K562 (cell line): ENCODE measurements at regions not wholly inside any gene's neighbourhood (a gene's known extent, or its start where the extent isn't known, plus 50 kb on each side); places are given as distances from the start of the nearest gene placed in this dataset.
A peak's percentile ranks its signal among the peaks of the same experiment; 100 is the strongest.

Experiments used
- CBFA2T3 ChIP-seq: fragments of 450-650 bp; IDR thresholded peaks from 2 replicates; pipeline ENCODE4 v1.6.1; 2017
- CREBBP ChIP-seq: IDR thresholded peaks from one replicate; pipeline ENCODE4 v1.6.1; 2012; ENCODE audit warnings: low read depth, mild to moderate bottlenecking, control low read depth, inconsistent platforms, low read length
- DDX20 ChIP-seq: fragments of 450-650 bp; IDR thresholded peaks from 2 replicates; pipeline ENCODE4 v1.6.1; 2016; ENCODE audit warnings: missing genetic modification characterization, low read depth, mild to moderate bottlenecking, missing compliant biosample characterization, moderate library complexity
- ESRRA ChIP-seq: fragments of 450-650 bp; IDR thresholded peaks from 2 replicates; pipeline ENCODE4 v1.6.1; 2014; ENCODE audit warnings: low read depth, mild to moderate bottlenecking, moderate library complexity, borderline replicate concordance
- ETS2 ChIP-seq: IDR thresholded peaks from 2 replicates; pipeline ENCODE4 v1.6.1; 2016; ENCODE audit warnings: borderline replicate concordance, missing genetic modification characterization, mild to moderate bottlenecking, moderate library complexity, missing compliant biosample characterization; ENCODE audit not compliant: poor library complexity, severe bottlenecking
- HINFP ChIP-seq: fragments of 450-650 bp; conservative IDR thresholded peaks from 2 replicates; pipeline ENCODE4 v1.6.1; 2016; ENCODE audit warnings: missing genetic modification characterization, low read depth, mild to moderate bottlenecking, control low read depth, missing compliant biosample characterization
- HNRNPH1 ChIP-seq: fragments of 200-400 bp; formaldehyde crosslinking; optimal IDR thresholded peaks from 2 replicates; pipeline ENCODE3; 2017; ENCODE audit warnings: low read depth, mild to moderate bottlenecking, low read length, moderate library complexity
- HNRNPLL ChIP-seq: fragments of 200-400 bp; formaldehyde crosslinking; IDR thresholded peaks from 2 replicates; pipeline ENCODE4 v1.6.1; 2017; ENCODE audit warnings: low read length, low read depth, mild to moderate bottlenecking; ENCODE audit not compliant: poor library complexity, severe bottlenecking
- LEF1 ChIP-seq: fragments of 450-650 bp; IDR thresholded peaks from 2 replicates; pipeline ENCODE4 v1.6.1; 2016; ENCODE audit warnings: mild to moderate bottlenecking
- MLLT1 ChIP-seq, 2 experiments: fragments of 450-650 bp; IDR thresholded peaks; 2 replicates each; pipeline ENCODE4 v1.6.1; 2016
- MTF1 ChIP-seq: fragments of 250-450 bp; sonication (Bioruptor Pico); IDR thresholded peaks from 2 replicates; pipeline ENCODE4 v1.9.0; 2021; ENCODE audit warnings: moderate library complexity, mild to moderate bottlenecking, inconsistent platforms, borderline replicate concordance
- NFATC3 ChIP-seq: fragments of 450-650 bp; IDR thresholded peaks from 2 replicates; pipeline ENCODE4 v1.6.1; 2017; ENCODE audit warnings: mild to moderate bottlenecking
- RCOR1 ChIP-seq, 2 experiments: IDR thresholded peaks; 2 replicates each; pipeline ENCODE4 v1.6.1; 2012; ENCODE audit warnings: low read depth in 2 of 2, low read length in 2 of 2, borderline replicate concordance in 1 of 2, improper control_type of control experiment in 1 of 2
- SAFB2 ChIP-seq: fragments of 200-400 bp; formaldehyde crosslinking; IDR thresholded peaks from 2 replicates; pipeline ENCODE4 v1.6.1; 2018; ENCODE audit warnings: borderline replicate concordance, low read length, low read depth, moderate library complexity; ENCODE audit not compliant: severe bottlenecking
- ZBTB5 ChIP-seq: fragments of 450-650 bp; IDR thresholded peaks from 2 replicates; pipeline ENCODE4 v1.6.1; 2017; ENCODE audit warnings: antibody characterized with exemption
- ZFP36 ChIP-seq: fragments of 150-350 bp; IDR thresholded peaks from 2 replicates; pipeline ENCODE4 v1.6.1; 2018; ENCODE audit warnings: low read length, low read depth; ENCODE audit not compliant: partially characterized antibody
- ZNF583 ChIP-seq: fragments of 250-450 bp; sonication (Bioruptor Pico); IDR thresholded peaks from 2 replicates; pipeline ENCODE4 v1.4.0; 2020
- TF ChIP-seq, protein P1 (sequence below), 2 experiments: fragments of 450-650 bp in 1 of 2; sonication (generic) in 1 of 2; formaldehyde crosslinking; conservative IDR thresholded peaks; 2 replicates each; pipeline versions ENCODE4 v1.4.0 to v1.8.1; 2020 to 2022; ENCODE audit warnings: mild to moderate bottlenecking in 1 of 2, missing genetic modification reagents in 1 of 2
- TF ChIP-seq, protein P2 (sequence below): sonication (generic); formaldehyde crosslinking; IDR thresholded peaks from 2 replicates; pipeline ENCODE4 v1.8.0; 2023; ENCODE audit warnings: mild to moderate bottlenecking, missing genetic modification reagents

- TF ChIP-seq HNRNPLL (no peak), RCOR1 (IDR thresholded peaks at IDR 0.05; ENCODE audit: borderline replicate concordance in 1 of 2, low read depth in 2 of 2, low read length in 2 of 2) (peak in 1 of 2 experiments; percentile 75; a peak in 2 of 4 replicates), HINFP (tag) (no peak), LEF1 (no peak), MTF1 (CRISPR knock-in tag) (no peak), ZBTB5 (no peak), CREBBP (no peak), ZFP36 (no peak), ETS2 (tag) (no peak), SAFB2 (no peak), CBFA2T3 (no peak), NFATC3 (peak; percentile 78; the same call in 1 of the 2 replicates), DDX20 (no peak), MLLT1 (IDR thresholded peaks at IDR 0.05) (0 out of 4 replicates have a peak, but pooled peaks of 1 of the 2 experiments have one; percentile 30), ZNF583 (CRISPR knock-in tag) (no peak), HNRNPH1 (no peak), ESRRA (peak; percentile 72; the same call in 1 of the 2 replicates)
- TF ChIP-seq, protein P1, sequence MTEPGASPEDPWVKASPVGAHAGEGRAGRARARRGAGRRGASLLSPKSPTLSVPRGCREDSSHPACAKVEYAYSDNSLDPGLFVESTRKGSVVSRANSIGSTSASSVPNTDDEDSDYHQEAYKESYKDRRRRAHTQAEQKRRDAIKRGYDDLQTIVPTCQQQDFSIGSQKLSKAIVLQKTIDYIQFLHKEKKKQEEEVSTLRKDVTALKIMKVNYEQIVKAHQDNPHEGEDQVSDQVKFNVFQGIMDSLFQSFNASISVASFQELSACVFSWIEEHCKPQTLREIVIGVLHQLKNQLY (CRISPR knock-in tag; conservative IDR thresholded peaks at IDR 0.05), result no peak
- TF ChIP-seq, protein P2, sequence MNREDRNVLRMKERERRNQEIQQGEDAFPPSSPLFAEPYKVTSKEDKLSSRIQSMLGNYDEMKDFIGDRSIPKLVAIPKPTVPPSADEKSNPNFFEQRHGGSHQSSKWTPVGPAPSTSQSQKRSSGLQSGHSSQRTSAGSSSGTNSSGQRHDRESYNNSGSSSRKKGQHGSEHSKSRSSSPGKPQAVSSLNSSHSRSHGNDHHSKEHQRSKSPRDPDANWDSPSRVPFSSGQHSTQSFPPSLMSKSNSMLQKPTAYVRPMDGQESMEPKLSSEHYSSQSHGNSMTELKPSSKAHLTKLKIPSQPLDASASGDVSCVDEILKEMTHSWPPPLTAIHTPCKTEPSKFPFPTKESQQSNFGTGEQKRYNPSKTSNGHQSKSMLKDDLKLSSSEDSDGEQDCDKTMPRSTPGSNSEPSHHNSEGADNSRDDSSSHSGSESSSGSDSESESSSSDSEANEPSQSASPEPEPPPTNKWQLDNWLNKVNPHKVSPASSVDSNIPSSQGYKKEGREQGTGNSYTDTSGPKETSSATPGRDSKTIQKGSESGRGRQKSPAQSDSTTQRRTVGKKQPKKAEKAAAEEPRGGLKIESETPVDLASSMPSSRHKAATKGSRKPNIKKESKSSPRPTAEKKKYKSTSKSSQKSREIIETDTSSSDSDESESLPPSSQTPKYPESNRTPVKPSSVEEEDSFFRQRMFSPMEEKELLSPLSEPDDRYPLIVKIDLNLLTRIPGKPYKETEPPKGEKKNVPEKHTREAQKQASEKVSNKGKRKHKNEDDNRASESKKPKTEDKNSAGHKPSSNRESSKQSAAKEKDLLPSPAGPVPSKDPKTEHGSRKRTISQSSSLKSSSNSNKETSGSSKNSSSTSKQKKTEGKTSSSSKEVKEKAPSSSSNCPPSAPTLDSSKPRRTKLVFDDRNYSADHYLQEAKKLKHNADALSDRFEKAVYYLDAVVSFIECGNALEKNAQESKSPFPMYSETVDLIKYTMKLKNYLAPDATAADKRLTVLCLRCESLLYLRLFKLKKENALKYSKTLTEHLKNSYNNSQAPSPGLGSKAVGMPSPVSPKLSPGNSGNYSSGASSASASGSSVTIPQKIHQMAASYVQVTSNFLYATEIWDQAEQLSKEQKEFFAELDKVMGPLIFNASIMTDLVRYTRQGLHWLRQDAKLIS, result no peak
These were observed 92.1 kb upstream of the C1orf174 start (continued) for GRCh38 chr1:3992103-3992556.
